GM19452 (cell line): ENCODE measurements at regions not wholly inside any gene's neighbourhood (a gene's known extent, or its start where the extent isn't known, plus 50 kb on each side); places are given as distances from the start of the nearest gene placed in this dataset.
"Not testable (repeated sequence)": the region's sequence is repeated elsewhere in the genome, so short reads cannot be mapped to it uniquely, and the experiment has no call there.

Experiments used
- ATAC-seq: cut with Tn5 transposase; IDR thresholded peaks from one replicate; pipeline ENCODE4 v1.9.1; 2021; ENCODE audit not compliant: unreplicated experiment

DNA sequence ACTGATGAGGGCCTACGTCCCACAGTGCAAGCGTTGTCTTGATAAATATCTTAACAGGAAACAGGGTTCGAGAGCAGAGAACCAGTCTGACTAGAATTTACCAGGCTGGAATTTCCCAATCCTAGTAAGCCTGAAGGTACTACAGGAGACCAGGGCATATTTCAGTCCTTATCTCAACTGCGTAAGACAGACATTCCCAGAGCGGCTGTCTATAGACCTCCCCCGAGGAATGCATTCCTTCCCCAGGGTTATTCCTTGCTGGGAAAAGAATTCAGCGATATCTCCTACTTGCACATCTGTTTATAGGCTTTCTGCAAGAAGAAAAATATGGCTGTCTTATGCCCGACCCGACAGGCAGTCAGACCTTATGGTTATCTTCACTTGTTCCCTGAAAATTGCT lies 1074.1 kb upstream of the CELF4 start:
- not testable (repeated sequence) for ATAC-seq

DNA sequence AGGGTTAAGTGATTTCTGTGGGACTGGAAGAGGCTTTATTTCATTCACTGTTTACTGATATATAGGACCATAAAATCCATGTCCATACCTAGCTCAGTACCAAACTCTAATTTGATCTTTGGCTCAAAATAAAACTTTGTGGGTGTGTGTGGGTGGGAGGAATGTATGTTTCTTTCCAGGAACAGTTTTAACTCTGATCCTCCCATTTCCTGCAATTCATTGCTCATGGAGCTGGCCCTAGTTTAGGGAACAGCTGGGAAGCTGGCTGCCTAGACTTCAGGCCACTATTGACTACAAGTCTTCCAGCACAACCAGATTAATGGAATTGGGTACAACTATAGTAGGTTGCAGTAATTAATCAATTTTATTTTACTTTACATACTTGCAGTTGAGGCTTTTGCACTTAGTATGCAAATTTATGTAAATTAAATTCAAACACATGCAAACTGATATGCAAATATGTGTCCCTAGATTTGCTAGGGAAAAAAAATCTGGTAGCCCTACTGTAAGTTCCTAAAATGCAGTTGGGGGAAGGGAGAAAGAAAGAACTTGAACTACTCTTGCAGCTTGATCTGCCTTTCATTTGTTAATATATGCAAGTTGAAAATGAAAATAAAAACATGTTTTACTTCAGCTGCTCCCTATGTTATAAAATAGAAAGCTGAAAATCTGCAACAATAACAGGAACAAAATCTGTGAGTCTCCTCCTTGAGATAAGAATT lies 1070.3 kb upstream of the CELF4 start:
- no peak for ATAC-seq

DNA sequence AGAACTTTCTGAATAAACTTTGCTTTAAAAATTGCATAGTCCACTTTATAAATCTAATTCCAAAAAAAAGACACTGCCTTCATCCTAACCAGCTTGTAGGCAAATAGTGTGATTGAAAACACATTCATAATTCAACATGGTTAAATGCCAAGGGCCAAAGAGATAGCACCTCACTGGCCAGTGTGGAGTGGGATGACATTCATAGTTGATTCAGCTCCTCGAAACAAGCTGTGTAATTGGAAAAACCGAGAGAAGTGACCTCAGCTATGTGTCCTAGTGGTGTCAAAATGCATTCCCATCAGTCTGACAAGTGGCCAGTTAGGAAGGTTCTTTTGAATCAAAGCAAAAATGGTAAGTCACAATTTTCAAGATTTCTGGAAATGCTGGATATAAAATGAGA lies 1068.5 kb upstream of the CELF4 start:
- ATAC-seq: no peak

DNA sequence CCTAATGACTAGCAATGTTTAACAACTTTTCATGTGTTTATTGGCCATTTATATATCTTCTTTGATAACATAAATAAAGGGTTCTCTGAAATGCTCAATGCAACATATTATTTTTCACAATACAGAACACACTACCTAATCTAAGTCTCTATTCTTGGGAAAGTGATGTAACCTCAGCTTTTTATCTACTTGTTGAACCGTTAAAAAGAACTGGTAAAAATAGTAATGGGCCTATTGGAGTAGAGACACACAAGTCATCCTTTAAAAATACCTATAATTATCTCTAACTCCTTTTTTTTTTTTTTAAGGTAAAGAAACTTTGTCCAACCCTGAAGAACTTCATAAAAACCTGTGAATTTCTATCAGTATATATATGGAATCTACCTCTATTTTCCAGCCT lies 1067.7 kb upstream of the CELF4 start:
- no peak for ATAC-seq

DNA sequence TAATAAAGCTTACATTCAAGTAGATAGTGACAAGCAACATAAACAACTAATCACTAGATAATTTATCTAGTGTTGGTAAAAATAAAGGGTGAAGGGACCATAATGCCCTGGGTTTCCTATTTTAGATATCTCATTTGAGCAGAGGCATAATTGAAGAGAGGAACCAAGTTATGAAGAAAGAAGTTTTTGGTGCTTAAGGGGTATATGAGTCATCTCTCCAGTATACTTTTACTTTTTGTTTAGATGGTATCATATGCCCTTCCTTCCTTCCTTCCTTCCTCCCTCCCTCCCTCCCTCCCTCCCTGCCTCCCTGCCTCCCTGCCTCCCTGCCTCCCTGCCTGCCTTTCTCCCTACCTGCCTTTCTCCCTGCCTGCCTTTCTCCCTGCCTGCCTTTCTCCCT lies 1053.5 kb upstream of the CELF4 start:
- no peak for ATAC-seq

DNA sequence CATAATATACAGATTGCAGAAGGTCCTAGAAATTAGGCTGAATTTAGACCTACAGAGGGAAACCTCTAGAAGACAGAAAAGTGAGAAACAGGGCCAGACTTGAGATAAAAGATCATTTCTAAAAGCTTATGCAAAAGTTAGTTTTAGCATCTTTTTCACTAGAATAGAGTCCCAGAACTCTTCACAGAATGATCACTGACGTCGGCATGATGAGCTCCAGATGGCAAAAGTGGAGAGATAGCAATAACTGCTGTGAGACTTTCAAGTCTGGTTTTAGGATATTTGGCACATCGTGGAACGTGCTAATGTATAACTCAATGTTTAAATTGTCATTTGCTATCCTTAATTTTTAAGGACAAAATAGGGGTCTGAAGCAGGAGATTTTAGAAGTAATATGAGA lies 1050.7 kb upstream of the CELF4 start:
- ATAC-seq: no peak

DNA sequence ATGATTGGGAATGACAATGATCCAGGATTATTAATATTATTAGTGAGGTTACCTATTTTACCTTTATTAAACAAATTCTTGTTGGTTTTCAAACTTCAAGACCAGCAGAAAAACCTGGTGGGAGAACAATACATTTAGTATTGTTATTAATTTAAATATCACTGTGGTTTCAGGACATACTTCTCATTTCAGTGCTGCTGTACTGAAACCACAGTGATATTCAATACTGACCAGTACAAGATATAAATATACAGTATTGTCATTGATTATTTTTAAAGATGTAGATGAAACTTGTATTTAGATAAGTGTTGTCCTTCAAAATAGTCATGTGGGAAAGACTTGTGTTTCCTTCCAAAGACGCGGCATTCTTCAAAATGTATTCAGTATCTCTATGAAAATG lies 1047.3 kb upstream of the CELF4 start:
- ATAC-seq: no peak

DNA sequence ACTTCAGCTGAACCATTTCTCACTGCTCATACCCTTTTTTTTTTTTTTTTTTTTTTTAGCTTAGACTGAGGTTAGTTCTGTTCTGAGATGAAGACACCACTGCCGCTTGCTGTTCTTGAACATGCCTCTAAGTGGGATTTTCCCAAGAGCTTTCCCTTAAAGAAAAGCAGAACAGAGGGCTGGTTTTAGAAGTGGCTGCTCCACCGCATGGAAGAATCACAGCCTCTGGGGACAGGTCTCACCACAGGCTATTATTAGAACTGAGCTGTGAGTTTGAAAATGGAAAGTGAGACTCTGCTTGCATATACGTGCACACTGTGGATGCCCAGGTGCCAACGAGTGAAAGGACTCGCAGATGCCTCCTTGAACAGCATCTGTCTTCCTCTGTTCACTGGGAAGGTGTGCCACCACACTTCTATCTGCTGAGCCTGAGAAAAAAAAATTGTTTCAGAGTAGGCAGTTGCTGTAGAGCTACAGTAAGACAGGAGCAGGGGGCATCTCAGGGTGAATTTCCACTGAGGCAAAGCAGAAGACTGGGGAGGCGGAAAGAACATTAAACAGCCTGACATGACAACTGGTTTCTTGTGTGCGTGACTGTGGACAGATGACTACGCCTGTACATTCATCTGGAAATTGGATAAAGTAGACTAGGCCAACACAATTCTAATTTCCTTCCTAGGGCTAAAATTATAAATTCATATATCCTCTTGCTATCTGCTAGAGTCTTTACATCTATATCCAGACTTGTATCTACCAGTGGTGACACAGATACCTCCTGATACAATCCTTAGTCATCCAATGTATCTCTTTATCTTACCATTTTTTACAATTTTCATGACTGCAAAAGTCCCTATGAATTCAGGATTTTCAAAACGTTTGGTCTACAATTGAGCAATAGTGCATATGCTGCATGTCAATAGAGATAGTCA lies 1045.7 kb upstream of the CELF4 start:
- ATAC-seq: peak; percentile 85

DNA sequence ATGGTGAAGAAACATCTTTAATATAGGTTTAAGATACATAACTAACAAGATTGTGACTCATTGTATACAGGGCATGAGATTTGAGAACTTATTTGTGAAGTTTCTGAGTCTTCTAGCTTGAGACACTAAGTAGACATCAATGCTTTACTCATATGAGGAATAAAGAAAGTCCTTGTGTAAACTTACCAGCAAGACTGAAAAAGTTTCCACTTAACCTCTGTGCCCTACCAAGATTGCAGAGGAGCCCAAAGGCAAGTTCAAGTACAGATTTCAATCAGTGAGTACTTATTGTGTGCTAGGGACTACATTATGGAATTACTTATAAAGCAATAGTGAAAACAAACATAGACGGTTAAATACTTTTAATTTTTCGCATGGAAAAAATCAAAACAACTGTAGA lies 1041.2 kb upstream of the CELF4 start:
- ATAC-seq: no peak

DNA sequence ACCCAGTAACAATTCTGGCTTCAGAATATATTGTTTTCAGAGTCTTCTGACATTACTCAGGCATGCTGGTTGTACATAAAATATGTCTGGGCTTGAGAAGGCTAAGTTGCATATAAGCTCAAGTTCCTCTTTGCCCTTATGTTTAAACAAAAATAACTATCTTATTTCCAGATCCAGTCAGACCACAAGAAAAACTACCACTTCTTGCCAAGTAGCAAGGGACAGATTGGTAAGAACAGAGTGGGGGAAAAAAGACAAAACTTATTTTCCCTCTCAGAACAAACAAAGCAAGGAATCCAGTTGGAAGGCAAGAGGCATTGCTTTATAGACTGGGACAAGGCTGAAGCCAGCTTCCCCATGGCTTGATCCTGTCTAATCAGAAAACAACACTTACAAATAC lies 1036.7 kb upstream of the CELF4 start:
- ATAC-seq: no peak

DNA sequence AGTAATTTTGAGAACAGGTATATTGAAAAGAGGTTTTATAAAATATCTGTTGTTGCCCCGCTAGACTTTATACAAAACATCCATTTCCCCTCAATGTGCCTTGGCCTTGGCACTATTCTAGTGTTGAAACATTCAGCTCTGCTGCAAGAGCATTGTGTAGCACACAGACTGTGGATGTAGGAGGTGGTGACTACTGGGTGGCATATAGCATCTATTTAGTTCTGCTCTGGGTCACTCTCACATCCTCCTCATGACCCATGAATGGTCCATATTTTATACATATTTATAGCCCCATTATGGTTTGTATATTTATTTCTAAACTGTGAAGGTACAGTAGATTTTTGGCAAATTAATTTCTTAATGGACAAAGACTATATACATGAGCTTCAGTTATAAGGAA lies 1022.0 kb upstream of the CELF4 start:
- no peak for ATAC-seq

DNA sequence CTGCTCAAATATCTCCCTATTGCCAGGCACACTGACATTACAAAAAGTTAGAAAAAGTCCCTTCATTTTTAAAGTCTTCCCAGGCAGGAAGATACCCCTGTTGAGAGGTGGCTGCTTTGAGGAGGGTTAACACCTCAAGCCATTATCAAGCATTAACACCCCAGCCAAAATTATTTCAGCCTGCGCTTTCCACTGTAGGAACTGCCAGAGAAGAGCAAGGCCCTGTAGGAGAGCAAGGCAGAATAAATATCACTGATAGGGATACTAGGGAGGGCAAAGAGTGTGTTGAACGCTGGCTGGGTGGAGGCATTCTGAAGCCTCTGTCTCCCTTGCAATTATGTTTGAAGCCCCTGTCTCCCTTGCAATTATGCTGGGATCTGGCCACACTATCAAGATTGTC lies 1020.7 kb upstream of the CELF4 start:
- no peak for ATAC-seq

DNA sequence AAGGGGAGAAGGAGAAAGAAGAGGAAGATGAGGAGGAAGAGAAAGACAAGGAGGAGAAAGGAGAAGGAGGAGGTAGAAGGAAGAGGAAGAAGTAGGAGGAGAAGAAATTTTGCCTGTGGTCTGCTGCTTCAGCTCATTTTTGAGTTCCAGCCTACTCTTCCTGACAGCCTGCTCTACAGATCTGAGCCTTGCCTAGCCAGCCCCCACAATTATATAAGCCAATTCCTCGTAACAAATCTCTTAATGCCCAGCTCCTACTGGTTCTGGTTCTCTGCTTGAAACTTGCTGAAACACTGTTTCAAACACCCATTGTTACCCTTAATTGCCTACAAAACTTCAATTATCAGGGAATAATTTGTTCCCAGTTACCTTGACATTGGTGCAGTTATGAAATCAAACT lies 1014.2 kb upstream of the CELF4 start:
- no peak for ATAC-seq

DNA sequence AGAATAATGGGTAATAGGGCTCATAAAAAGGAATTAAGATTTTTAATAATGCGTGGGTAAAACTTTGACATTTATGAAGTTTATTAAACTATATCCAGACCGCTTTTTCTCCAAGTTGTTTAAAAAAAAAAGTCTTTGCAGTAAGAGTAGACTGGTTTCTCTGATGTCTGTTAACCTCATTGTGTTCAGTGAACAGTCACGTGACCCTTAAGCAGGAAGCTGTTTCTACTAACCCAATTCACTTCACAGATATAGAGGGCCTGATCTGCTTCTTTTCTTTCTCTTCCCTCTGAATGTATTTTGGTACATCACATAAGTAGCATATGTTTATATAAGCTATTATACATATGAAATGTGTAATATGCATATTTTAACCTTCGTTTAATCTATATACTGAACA lies 1011.3 kb upstream of the CELF4 start:
- ATAC-seq: no peak

DNA sequence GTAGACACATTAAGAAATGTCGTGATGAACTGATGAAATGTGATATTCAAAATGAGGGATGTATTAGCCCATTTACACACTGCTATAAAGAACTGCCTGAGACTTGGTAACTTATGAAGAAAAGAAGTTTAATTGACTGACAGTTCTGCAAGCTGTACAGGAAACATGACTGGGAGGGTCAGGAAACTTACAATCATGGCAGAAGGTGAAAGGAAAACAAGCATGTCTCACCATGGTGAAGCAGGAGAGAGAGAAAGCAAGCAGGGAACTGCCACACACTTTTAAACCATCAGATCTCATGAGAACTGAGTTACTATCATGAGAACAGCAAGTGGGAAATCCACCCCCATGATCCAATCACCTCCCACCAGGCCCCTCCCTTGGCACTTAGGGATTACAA lies 1010.8 kb upstream of the CELF4 start:
- ATAC-seq: no peak

DNA sequence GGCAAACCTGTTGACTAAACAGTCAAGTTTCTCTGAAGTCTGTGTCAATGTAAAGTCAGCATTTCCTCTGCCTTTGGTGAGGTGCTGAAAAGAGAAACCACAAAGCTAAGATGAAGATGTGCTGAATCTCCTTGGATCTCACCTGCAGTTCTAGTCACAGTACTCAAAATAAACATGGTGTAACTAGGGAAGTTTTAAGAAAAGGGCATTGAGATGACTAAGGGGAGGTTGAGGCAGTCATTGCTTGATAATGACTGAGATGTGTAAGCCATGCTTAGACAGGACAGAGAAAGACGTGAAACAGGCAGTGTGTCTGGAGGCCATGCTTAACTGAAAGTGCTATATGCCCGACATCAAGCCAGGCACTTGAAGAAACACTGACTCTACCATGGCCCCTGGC lies 1010.0 kb upstream of the CELF4 start:
- no peak for ATAC-seq

DNA sequence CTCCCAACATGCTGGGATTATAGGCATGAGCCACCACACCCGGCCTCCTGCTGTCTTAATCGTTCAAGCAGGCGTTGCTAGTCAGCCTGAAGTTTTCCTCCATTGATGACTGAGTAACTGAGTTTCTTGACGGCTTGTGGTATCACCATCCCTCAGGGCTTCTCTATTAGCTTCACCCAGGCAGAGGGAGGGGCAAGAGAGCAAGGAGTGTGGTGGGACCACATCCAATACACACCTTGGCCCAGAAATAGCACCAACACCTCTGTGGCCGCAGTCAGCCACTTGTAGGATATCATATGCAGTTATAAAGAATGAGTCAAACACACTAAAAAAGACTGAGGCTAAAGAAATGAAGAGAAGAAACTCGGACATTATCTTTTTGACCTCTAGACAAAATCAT lies 1009.4 kb upstream of the CELF4 start:
- no peak for ATAC-seq

DNA sequence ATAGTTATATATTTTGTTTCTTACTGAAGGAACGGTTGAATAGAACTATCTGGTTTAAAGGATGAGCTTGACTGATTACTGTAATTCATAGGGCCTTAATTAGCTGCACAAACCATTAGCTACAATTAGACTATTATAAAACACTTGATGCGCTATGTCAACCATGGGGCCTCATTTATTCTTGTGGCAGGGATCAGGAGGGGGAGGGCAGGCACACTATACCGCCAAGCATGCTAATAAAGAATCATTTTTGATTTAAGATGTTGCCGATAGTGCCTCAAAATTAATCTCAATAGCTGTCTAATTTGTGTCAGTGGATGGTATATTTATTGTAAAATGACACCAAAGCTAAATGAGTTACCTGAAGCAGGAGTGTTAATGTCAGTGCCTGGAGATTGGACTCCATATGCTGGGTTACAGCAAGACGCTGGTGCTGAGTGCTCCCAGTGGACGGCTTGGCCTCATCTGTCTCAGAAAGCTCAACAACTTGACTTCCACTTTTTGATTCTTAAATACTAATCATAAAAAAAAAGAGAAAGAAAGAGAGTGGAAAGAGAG lies 1007.0 kb upstream of the CELF4 start:
- ATAC-seq: no peak

DNA sequence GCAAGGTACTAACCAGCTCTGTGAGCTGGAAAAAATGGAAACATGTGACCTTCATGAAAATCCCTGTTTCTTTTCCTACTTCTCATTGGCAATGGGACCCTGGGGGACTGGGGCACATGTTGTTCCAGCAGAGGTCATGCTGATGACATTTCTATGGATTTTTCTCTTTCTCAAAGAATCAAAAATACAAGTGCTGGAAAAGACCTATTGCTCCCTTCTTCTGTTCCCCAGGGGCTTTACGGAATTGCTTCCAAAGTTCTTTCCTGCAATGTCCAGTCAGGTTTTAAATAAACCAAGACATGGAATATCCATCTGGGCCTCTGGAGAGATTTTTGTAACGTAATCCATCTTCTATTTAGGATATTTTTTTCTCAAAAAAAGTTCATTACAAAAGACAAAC lies 1006.1 kb upstream of the CELF4 start:
- no peak for ATAC-seq

DNA sequence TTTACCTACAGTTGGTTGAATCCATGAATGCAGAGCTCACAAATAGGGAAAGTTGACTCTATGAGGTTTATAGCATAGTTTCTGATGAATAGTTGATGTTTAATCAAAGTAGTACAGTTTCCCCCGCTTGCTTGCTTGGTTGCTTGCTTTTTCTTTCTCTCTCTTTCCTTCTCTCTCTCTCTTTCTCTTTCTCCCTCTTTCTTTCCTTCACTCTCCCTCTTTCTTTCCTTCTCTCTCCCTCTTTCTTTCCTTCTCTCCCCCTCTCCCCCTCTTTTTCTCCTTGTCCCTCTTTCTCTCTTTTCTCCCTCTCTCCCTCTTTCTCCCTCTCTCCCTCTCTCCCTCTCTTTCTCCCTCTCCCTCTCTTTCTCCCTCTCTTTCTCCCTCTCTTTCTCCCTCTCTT lies 999.9 kb upstream of the CELF4 start:
- ATAC-seq: no peak

DNA sequence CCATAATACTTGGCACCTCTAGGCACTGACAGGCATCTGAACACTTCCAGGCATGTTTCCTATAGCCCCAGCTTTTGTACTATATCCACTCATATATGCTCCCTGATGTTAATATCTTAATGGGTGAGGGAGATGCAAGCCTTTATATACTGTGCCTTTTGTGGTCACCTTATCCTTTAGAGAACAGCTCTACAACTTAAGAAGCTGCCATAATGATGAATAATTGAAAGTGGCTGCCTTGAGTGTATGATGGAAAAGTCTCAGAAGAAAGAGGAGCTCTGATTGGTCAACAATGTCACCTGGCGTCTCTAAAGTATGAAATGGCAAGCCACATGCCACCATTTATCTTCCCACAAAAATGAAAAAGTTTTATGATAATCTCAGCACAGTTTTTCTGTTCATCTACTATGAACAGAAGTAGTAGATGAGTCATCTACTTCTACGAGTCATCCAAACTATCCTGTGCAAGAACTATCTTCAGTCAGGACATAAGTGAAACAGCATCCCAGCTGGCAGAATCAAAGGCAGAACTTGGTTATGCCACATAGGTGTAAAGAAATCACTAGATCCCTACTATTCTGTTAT lies 997.9 kb upstream of the CELF4 start:
- ATAC-seq: no peak

DNA sequence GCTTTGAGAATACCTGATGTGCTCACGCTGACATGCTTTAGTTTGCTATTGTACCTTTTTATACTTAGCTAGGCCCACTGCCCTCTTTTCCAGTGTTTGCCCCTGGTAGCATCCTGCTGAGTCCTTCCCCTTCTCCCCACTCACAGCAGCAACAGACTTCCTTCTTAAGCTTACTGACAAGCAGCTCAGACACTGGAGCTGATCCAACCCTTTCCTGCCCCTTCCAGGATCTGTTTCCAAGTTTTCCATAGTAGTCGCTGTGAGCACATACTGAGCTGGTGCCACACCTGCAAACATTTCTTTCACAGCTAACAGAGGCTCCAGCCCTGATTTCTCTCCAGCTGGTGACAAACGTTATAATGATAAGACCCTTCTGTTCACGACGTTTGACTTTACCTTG lies 991.4 kb upstream of the CELF4 start:
- ATAC-seq: no peak
